Stimulated activated CD8-positive, alpha-beta memory T cell treated with anti-CD3 and anti-CD28 coated beads, Interleukin-15, amount 100 ng/mL, for 48 hours (primary cell): ENCODE measurements at regions not wholly inside any gene's neighbourhood (a gene's known extent, or its start where the extent isn't known, plus 50 kb on each side); places are given as distances from the start of the nearest gene placed in this dataset.
"Not testable (repeated sequence)": the region's sequence is repeated elsewhere in the genome, so short reads cannot be mapped to it uniquely, and the experiment has no call there.

Source experiments
- DNase-seq, 2 donors: peaks; one replicate each; pipeline ENCODE4 v3.0.0-alpha.2; 2020; ENCODE audit warnings: low read depth in 2 of 2

DNA sequence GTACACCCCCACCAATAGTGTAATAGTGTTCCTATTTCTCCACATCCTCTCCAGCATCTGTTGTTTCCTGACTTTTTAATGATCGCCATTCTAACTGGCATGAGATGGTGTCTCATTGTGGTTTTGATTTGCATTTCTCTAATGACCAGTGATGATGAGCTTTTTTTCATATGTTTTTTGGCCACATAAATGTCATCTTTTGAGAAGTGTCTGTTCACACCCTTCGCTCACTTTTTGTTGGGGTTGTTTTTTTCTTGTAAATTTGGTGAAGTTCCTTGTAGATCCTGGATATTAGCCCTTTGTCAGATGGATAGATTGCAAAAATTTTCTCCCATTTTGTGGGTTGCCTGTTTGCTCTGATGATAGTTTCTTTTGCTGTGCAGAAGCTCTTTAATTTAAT, 567.7 kb downstream of the MATN1 start:
- not testable (repeated sequence) for DNase-seq

DNA sequence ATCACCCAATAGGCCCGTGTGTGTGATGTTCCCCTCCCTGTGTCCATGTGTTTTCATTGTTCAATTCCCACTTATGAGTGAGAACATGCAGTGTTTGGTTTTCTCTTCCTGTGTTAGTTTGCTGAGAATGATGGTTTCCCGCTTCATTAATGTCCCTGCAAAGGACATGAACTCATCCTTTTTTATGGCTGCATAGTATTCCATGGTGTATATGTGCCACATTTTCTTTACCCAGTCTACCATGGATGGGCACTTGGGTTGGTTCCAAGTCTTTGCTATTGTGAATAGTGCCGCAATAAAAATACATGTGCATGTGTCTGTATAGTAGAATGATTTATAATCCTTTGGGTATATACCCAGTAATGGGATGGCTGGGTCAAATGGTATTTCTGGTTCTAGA, 568.1 kb downstream of the MATN1 start:
- not testable (repeated sequence) for DNase-seq

DNA sequence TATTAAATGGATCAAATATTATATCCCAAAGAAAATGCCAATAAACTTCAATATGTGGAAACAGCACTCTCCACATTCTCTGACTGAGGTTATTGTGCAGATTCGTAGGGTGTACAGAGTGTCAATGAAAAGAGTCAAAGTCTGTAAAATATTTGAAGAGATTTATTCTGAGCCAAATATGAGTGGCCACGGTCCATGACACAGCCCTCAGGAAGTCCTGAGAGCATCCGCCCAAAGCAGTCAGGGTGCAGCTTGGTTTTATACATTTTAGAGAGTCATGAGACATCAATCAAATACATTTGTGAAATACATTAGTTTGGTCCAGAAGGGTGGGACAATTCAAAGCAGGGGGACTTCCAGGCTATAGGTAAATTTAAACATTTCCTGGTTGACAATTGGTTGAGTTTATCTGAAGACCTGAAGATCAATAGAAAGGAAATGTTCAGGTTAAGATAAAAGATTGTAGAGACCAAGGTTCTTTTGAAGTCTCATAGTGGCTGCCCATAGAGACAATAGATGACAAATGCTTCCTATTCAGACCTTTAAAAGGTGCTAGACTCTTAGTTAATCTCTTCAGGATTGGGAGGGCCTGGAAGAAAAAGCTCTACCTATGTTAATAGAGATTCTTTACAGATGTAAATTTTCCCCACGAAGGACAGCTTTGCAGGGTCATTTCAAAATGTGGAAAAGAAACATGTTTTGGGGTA, 569.5 kb downstream of the MATN1 start:
- no peak for DNase-seq

DNA sequence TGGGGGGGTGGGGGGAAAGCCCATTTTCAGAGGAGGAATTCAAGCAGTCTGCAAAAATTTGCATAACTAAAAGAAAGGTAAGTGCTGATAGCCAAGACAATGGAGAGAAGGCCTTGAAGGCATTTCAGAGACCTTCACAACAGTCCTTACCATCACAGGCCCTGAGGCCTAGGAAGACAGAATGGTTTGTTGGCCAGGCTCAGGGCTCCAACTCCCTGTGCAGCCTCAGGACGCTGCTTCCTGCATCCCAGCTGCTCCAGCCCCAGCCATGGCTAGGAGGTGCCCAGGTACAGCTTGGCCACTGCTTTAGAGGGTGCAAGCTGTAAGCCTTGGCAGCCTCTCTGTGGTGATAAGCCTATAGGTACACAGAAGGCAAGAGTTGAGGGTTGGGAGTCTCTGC, 571.6 kb downstream of the MATN1 start:
- no peak for DNase-seq

DNA sequence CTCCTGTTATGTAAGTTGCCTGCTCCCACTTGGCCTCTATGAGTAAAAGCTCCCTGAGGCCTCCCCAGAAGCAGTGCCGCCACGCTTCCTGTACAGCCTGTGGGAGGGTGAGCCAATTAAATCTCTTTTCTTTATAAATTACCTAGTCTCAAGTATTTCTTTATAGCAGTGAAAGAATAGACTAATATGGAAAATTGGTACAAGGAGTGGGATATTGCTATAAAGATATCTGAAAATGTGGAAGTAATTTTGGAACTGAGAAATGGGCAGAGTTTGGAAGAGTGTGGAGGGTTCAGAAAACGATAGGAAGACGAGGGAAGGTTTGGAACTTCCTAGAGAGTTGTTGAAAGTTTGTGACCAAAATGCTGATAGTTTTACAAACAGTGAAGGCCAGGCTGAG, 572.3 kb downstream of the MATN1 start:
- no peak for DNase-seq

DNA sequence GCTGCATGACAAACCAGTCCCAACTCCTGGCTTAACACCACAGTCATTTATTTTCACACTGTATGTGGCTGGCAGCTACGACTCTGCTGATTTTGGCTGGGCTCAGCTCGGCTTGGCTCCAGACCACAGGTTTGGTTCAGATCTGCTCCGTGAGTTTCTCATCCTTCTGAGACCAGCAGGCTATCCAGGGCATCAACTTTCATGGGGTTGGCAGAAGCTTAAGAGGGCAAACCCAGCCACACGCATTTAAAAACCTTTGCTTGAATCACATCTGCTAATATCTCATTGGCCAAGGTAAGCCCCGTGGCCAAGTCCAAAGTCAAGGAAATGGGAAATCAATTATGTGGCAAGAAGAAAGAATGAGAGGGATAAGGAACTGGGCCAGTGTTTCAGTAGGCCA, 574.2 kb downstream of the MATN1 start:
- no peak for DNase-seq

DNA sequence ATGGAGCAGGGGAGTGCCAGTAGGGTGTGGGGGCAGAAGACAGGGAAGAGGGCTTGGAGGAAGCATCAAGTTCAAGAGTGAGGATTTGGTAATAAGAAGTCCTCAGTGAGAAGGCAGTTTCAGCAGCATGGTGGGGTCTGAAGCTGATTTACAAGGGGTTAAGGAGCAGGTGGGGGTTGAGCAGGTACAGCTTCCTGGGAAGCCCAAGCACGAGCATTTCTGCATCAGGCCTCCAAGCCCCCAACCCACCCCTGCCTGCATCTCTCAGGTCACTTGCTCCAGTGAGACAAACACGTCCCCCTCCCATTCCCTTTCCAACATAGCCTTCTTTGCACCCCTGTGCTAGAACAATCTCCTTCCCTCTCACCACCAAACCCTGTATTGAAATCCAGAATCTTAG, 574.7 kb downstream of the MATN1 start:
- no peak for DNase-seq

DNA sequence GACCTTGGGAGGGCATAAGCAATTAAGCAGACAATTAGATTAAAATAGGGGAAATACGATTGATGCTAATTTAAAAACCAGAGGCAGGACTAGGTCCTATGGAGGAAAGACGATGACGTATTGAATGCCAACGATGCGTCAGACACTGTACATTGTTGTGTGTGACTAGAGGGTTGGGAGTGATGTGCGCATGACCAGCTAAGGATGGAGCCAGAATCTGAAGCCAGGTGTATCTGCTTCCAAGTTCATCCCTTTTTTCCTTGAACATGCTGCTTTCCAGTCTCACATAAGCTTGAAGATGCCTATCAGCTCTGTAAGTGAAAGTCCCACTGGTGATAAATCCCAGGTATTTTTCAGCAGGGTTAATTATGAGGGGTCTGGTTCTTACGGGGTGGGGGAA, 576.2 kb downstream of the MATN1 start:
- DNase-seq, result no peak

DNA sequence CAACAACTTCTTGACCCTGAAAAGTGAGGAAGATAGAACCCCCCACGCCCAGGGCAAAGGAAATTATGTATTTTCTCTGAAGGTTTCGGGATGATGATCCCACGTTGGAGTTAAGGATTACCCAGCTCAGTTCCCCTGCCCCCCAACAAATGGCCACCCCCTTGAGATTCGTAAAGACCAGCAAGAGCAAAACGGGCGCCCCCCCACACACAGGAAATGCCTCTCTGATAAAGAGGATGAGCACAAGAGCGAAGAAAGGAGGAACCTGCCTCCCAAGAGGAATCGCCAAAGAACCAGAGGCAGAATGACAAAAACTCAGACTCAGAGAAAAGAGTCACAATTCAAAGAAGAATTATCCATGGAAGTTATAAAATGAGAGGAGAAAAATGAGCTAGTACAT, 576.9 kb downstream of the MATN1 start:
- DNase-seq, result no peak

DNA sequence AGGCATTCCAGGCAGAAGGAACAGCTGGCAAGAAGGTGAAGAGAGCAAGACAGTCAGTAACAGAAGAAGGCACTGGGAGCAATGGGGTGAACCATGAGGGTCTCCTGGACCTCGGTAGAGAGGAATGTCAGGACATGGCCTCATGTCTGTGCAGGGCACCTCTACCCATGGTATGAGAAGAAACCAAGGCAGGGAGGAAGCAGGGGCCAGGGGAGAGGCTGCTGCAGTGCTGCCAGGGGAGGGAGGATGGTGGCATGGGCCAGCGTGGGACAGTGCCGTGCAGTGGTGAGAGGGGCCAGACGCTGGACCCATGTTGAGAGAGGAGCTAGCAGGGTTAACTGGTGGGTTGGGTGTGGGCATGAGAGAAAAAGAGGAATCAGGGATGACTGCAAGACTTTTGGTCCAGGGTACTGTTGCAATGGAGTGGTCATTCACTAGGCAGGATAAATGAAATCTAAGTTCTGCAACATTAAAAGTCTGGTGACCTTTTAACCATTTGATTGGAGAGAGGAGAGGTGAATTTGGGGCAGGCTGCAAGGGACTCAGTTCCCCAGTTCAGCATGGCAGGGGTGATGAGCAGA, 577.6 kb downstream of the MATN1 start:
- DNase-seq, result no peak

DNA sequence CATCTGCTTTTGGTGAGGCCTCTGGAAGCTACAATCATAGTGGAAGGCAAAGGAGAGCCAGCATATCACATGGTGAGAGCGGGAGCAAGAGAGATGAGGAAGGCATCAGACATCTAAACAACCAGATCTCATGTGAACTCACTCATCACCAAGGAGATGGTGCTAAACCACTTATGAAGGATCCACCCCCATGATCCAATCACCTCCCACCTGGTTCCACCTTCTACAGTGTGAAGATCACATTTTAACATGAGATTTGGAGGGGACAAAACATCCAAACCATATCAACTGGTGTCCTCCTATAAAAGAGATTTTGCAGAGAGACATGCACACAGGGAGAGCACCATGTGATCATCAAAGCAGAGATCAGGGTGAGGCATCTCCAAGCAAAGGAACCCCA, 578.6 kb downstream of the MATN1 start:
- no peak for DNase-seq

DNA sequence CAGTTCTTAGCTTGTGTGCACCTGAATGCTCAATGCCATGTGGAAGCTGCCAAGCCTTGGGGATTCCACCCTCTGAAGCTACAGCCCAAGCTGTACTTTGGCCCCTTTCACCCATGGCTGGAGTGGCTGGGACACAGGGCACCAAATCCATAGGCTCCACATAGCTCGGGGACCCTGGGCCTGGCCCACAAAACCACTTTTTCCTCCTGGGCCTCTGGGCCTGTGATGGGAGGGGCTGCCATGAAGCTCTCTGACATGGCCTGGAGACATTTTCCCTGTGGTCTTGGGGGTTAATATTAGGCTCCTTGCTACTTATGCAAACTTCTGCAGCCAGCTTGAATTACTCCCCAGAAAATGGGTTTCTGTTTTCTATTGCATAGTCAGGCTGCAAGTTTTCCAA, 579.9 kb downstream of the MATN1 start:
- DNase-seq, result no peak

DNA sequence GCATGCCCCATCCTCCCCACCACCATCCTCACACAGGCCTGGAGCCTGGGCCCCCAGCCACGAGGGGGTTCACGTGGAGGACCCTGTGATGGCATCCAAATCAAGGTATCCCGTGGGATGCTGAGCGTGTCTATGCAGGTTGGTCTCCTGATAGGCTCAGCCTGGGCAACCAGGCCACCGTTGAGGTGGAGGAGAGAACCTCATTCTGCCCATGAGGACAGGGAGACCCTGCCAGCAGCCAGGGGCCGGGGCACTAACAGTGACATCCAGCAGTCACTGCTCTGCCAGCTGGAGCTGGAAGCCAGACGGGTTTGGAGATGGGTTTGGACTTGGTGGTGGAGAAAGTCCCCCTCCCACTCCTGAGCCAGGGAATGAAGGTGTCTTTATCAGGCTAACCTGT, 582.8 kb downstream of the MATN1 start:
- no peak for DNase-seq

DNA sequence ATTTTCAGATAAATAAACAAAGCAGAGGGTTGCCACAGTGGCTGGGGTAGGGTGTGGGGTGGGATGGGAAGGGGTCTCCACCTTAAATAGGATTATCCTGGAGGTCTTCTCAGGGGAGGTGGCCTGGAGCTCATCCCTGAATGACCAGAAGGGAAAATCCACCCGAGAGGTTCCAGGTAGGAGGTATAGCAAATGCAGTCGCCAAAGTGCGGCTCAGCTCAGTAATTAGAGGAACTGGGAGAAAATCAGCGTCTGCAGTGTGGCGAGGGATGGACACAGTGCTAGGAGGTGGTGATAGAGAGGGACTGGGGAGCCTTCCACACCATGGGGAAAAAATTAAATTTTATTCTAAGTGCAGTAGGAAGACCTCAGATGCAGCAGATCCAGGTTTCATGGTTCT, 584.5 kb downstream of the MATN1 start:
- DNase-seq, result no peak

DNA sequence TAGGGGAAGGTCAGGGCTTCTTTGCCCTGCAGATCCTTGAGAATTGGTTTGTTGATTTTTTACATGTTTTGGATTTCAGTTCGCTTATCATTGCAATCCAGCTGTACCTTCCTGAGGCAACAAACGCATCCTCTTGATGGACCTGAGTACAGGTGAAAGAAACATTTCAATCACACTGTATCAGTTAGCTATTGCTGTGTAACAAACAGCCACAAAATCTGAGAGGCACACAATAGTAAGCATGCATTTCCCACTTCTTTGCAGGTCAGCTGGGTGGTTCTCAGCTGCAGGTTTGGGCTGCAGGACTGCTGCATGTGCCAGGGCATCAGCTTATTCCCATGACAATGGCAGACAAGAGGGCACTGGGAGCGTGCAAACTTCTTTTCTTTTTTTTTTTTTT, 586.4 kb downstream of the MATN1 start:
- no peak for DNase-seq

DNA sequence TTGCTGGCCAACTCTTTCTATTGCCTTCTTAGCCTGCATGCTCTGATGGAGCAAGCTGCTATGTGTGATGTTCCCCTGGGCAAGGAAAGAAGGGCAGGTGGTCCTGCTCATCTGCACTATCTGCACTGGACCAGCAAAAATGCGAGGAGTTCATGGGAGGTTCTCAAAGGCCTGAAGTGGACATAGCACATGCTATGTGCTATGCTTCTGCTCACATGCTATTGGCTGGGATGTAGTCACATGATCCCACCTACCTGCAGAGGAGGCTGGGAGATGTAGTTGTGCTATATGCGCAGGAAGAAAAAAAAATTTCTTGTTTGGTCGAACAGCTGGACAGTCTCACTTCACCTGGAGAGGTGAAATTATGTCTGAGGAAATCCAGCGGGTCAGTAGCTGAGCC, 587.7 kb downstream of the MATN1 start:
- no peak for DNase-seq

DNA sequence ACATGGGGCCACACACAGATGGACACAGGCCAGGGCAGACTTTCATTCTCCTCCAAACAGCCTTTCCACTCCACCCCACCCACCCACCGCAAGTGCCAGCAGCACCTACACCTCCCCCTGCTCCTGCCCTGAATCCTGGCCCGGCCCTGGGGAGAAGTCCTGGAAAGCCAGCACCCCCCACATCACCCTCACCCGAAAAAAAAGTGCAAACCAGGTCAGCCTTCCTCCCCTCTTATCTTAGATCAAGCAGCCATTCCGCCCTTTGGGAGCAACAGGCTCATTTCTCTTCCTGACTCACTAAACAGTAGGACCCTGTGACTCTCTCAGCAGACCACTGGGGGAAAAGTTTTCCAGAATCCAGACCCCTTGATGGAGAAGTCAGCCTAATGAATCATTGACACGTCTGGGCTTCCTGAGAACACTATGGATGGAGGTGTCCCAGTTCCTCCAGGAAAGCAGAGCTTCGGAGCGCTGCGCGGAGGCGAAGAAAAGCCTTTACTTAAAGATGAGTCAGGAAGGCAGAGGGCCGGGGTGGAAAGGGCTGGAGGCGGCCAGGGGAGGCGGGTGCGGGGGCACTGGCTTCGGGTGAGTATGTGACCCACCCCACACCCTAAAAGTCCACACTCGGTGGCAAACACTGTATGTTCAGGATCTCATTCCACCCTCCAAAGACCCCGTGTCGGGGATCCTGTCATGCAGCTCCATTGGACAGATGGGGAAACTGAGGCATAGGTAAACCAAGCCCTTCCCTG, 588.7 kb downstream of the MATN1 start:
- no peak for DNase-seq

DNA sequence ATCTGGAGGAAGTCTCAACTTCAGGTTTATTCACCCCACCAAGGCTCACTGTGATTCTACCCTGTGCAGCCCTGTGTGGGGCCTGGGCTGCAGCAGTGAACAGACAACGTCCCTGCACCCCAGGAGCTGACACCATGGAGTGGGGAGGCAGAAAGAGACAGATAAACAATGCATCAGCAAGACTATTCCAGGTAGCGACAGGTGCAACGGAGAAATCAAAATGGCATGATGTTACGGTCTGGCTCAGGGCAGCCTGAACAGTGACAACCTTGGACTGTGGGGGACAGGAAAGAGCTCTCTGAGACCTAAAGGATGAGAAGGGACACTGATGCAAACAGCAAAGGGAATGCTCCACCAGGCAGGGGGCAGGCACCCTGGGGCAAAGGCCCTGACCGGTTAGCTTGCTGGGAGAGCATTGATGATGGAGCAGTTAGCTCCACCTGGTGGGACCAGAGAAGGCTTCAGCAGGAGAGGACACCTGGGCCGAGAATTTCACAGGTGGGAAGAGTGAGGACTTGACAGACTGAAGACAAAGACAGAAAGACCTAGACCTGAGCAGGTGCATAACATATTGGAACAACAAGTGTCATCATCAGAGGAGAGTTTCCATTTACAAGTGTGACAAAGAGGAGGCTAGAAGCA, 589.9 kb downstream of the MATN1 start:
- no peak for DNase-seq

DNA sequence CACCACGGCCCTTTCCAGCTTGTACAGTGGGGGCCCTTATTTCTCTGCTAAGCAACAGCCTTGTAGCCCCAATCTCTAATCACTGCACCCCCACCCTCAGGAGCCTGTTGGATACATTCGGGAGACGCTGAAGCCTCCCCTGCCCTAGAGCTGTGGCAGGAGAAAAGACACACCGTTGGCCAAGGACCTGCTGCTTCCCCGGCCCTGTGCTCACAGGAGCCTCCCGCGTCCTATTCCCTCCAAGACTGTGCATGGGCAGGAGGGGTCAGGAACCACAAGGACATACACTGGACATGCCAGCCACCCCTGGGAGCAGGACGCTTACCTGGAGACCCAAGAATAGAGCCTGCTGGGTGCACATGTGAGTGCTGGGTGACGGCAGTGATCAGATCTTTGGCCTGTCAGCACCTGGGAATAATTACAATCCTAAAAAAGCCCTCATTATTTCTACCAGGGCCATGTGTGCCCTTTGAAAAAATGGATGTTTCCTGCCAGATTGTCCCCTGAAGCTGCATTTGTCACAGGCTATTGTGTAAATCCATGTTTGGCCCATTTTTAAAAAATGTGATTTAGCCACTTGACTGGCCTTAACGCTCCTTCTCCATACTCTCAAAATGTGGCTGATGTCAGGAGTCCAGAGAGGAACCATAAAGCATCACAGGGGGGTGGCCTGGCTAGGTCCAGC, 590.6 kb downstream of the MATN1 start:
- no peak for DNase-seq

DNA sequence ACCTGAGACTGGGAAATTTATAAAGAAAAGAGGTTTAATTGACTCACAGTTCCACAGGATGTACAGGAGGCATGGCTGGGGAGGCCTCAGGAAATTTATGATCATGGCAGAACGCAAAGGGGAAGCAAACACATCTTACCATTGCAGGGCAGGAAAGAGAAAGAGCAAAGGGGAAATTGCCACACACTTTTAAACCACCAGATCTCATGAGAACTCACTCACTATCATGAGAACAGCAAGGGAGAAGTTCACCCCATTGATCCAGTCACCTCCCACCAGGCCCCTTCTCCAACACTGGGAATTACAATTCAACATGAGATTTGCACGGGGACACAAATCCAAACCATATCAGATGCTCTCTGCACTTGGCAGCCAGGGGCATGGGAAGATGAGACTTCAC, 592.8 kb downstream of the MATN1 start:
- not testable (repeated sequence) for DNase-seq

DNA sequence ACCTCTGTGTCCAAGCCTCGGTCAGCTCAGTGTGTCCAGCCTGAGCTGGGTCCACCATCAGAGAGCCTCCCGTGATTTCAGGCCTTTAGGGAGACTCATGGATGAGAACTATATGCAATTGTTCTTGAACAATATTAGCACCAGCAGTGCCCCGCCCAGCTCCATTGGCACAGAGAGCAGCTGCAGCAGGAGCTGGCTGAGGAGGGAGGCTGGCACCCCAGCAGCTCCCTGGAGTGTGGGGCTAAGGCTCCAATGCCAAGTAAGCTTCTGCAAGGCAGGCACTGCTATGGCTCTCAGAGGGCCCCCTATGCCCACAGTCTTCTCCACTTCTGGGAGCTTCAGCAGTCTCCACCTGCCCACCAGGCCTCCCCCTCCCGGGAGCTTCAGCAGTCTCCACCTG, 593.3 kb downstream of the MATN1 start:
- no peak for DNase-seq

DNA sequence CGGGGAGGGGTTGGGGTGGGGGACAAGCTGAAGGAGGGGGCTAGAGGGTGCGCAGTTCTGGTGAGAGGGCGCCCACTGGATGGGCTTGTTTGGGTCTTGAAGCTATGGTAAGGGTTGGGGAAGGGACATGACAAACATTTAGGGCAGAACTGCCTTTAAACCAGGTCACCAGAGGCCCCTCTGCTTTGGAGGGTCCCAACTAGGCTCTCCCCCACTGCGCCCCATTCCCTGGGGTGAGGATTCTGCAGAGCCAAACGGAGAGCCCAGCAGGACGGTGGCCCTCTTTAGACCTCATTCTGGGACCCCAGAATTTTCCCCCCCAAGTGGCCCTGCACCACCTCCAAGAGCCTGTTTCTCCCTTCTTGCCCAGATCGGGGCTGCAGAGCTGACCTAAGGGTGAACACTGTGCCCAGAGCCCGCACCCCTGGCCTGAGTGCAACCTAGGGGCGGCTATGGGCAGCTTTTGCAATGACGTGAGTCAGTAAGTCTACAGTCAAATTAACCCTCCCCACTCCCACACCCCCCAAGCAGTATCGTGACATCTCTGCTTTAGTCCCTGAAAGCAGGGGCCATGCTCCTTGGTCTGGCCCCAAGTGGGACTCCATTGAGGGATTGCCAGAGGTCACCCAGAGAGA, 593.8 kb downstream of the MATN1 start:
- DNase-seq, result no peak
